H9 (cell line): ENCODE measurements at regions not wholly inside any gene's neighbourhood (a gene's known extent, or its start where the extent isn't known, plus 50 kb on each side); places are given as distances from the start of the nearest gene placed in this dataset.

Source experiments
- DNase-seq: peaks from one replicate; pipeline ENCODE4 v3.0.0-alpha.2; 2017
- H2AFZ ChIP-seq: one replicate; pipeline ENCODE4 v1.6.1; 2013; ENCODE audit warnings: mild to moderate bottlenecking, low read length, control low read depth, moderate library complexity
- H2AK5ac ChIP-seq: 2 replicates; pipeline ENCODE4 v1.6.1; 2013; ENCODE audit warnings: low read length, control low read depth, mixed read lengths; ENCODE audit not compliant: insufficient read length
- H2BK120ac ChIP-seq: one replicate; pipeline ENCODE4 v1.6.1; 2013; ENCODE audit warnings: low read depth, mild to moderate bottlenecking, low read length, control low read depth, inconsistent platforms; ENCODE audit not compliant: poor library complexity, severe bottlenecking
- H2BK12ac ChIP-seq: 2 replicates; pipeline ENCODE4 v1.6.1; 2013; ENCODE audit warnings: low read length, control low read depth, mixed read lengths, low read depth; ENCODE audit not compliant: insufficient read length
- H2BK15ac ChIP-seq: 2 replicates; pipeline ENCODE4 v1.6.1; 2013; ENCODE audit warnings: low read depth, low read length, control low read depth
- H2BK20ac ChIP-seq: one replicate; pipeline ENCODE4 v1.6.1; 2013; ENCODE audit warnings: low read depth, mild to moderate bottlenecking, low read length, control low read depth, inconsistent platforms; ENCODE audit not compliant: poor library complexity, severe bottlenecking
- H2BK5ac ChIP-seq: 2 replicates; pipeline ENCODE4 v1.6.1; 2013; ENCODE audit warnings: low read length, control low read depth, mixed read lengths; ENCODE audit not compliant: insufficient read length
- H3K14ac ChIP-seq: 2 replicates; pipeline ENCODE4 v1.6.1; 2013; ENCODE audit warnings: low read length, control low read depth; ENCODE audit not compliant: insufficient read depth
- H3K18ac ChIP-seq: 2 replicates; pipeline ENCODE4 v1.6.1; 2013; ENCODE audit warnings: low read depth, mild to moderate bottlenecking, mixed read lengths, low read length, control low read depth; ENCODE audit not compliant: insufficient read length
- H3K23ac ChIP-seq: 2 replicates; pipeline ENCODE4 v1.6.1; 2013; ENCODE audit warnings: low read length, control low read depth, mixed read lengths, low read depth; ENCODE audit not compliant: insufficient read length
- H3K23me2 ChIP-seq: 2 replicates; pipeline ENCODE4 v1.6.1; 2013; ENCODE audit warnings: low read depth, mild to moderate bottlenecking, mixed read lengths, low read length, control low read depth; ENCODE audit not compliant: insufficient read length, poor library complexity, severe bottlenecking
- H3K27ac ChIP-seq: 2 replicates; pipeline ENCODE4 v1.5.1; 2013; ENCODE audit warnings: low read length, control low read depth, mixed read lengths, low read depth; ENCODE audit not compliant: insufficient read length
- H3K27me3 ChIP-seq: 2 replicates; pipeline ENCODE4 v1.6.1; 2013; ENCODE audit warnings: low read length, control low read depth, inconsistent platforms; ENCODE audit not compliant: insufficient read depth
- H3K4ac ChIP-seq: 2 replicates; pipeline ENCODE4 v1.6.1; 2013; ENCODE audit warnings: low read depth, mild to moderate bottlenecking, control low read depth, inconsistent platforms, low read length, moderate library complexity
- H3K4me1 ChIP-seq: 2 replicates; pipeline ENCODE4 v1.6.1; 2013; ENCODE audit warnings: low read length, control low read depth, inconsistent platforms; ENCODE audit not compliant: insufficient read depth
- H3K4me2 ChIP-seq: 2 replicates; pipeline ENCODE4 v1.6.1; 2013; ENCODE audit warnings: low read length, control low read depth, mixed read lengths; ENCODE audit not compliant: insufficient read length, insufficient read depth
- H3K56ac ChIP-seq: 2 replicates; pipeline ENCODE4 v1.6.1; 2013; ENCODE audit warnings: low read depth, mild to moderate bottlenecking, mixed read lengths, low read length, control low read depth; ENCODE audit not compliant: insufficient read length
- H3K79me1 ChIP-seq: 2 replicates; pipeline ENCODE4 v1.6.1; 2013; ENCODE audit warnings: low read depth, mild to moderate bottlenecking, moderate library complexity, low read length, control low read depth, inconsistent platforms; ENCODE audit not compliant: insufficient read depth, poor library complexity, severe bottlenecking
- H3K79me2 ChIP-seq: 2 replicates; pipeline ENCODE4 v1.6.1; 2013; ENCODE audit warnings: low read length, control low read depth, inconsistent platforms; ENCODE audit not compliant: insufficient read depth
- H3K9ac ChIP-seq: 2 replicates; pipeline ENCODE4 v1.6.1; 2013; ENCODE audit warnings: low read length, control low read depth, mixed read lengths; ENCODE audit not compliant: insufficient read length; ENCODE audit errors: extremely low read depth
- H3K9me3 ChIP-seq: one replicate; pipeline ENCODE4 v1.6.1; 2013; ENCODE audit warnings: low read depth, low read length, inconsistent platforms; ENCODE audit not compliant: control insufficient read depth
- H3T11ph ChIP-seq: one replicate; pipeline ENCODE4 v1.6.1; 2013; ENCODE audit warnings: mild to moderate bottlenecking, low read length, control low read depth, inconsistent platforms
- H4K20me1 ChIP-seq: one replicate; pipeline ENCODE4 v1.6.1; 2013; ENCODE audit not compliant: control insufficient read depth, insufficient read length, insufficient read depth
- H4K5ac ChIP-seq: 2 replicates; pipeline ENCODE4 v1.6.1; 2013; ENCODE audit warnings: low read depth, mild to moderate bottlenecking, mixed read lengths, low read length, control low read depth; ENCODE audit not compliant: insufficient read length
- H4K8ac ChIP-seq: replicated peaks from 2 replicates; pipeline ENCODE4 v1.6.1; 2013; ENCODE audit warnings: low read length, control low read depth, mixed read lengths, low read depth; ENCODE audit not compliant: insufficient read length
- H4K91ac ChIP-seq: 2 replicates; pipeline ENCODE4 v1.6.1; 2013; ENCODE audit warnings: low read depth, mild to moderate bottlenecking, moderate library complexity, mixed read lengths, low read length, control low read depth; ENCODE audit not compliant: insufficient read length
- H3K27ac Mint-ChIP-seq, 3 experiments: 2 replicates in 2 of 3; 3 replicates in 1 of 3; pipeline ENCODE4 v1.8.0; 2020 to 2021; ENCODE audit warnings: mixed read lengths in 3 of 3, mild to moderate bottlenecking in 1 of 3, moderate library complexity in 1 of 3
- H3K27me3 Mint-ChIP-seq: 2 replicates; pipeline ENCODE4 v1.8.0; 2021; ENCODE audit warnings: low read depth, mild to moderate bottlenecking, moderate library complexity, mixed read lengths
- H3K36me3 Mint-ChIP-seq, 3 experiments: 2 replicates in 2 of 3; 3 replicates in 1 of 3; pipeline ENCODE4 v1.8.0; 2020 to 2021; ENCODE audit warnings: low read depth in 3 of 3, mixed read lengths in 3 of 3; ENCODE audit not compliant: insufficient read depth in 1 of 3
- H3K4me1 Mint-ChIP-seq, 2 experiments: 2 replicates each; pipeline ENCODE4 v1.8.0; 2020; ENCODE audit warnings: mixed read lengths in 2 of 2
- H3K4me3 Mint-ChIP-seq, 2 experiments: 2 replicates in 1 of 2; 3 replicates in 1 of 2; pipeline ENCODE4 v1.8.0; 2020 to 2021; ENCODE audit warnings: mild to moderate bottlenecking in 2 of 2, mixed read lengths in 2 of 2, moderate library complexity in 1 of 2
- H3K9me3 Mint-ChIP-seq, 2 experiments: 2 replicates in 1 of 2; 3 replicates in 1 of 2; pipeline ENCODE4 v1.8.0; 2020; ENCODE audit warnings: mild to moderate bottlenecking in 2 of 2, mixed read lengths in 2 of 2, moderate library complexity in 1 of 2
- CTCF ChIP-seq: fragments of 200-600 bp; sonication (generic); conservative IDR thresholded peaks from 3 replicates; pipeline ENCODE4 v1.8.0; 2021; ENCODE audit warnings: antibody characterized with exemption, mild to moderate bottlenecking
- WGBS: extraction: QIAGEN DNeasy Blood & Tissue Kit; methylation state at CpG from one replicate; pipeline ENCODE4 v1.1.7; 2013; ENCODE audit warnings: missing lambda C conversion rate, low lambda C conversion rate, mixed read lengths; ENCODE audit not compliant: insufficient read length; ENCODE audit errors: extremely low coverage; 5-methylcytosine and 5-hydroxymethylcytosine counted together

GRCh38 chr1:118429856-118430255 lies 244.8 kb upstream of the SPAG17 start:
- DNase-seq = no peak
- Histone ChIP-seq H3K4me1 (no peaks in the 10 kb centered on the region), H2BK15ac (no peak overlapping the region), H3K79me2 (no peaks in the 10 kb centered on the region), H2AFZ (no peak overlapping the region), H3K79me1 (no peaks in the 10 kb centered on the region), H3K14ac (no peak overlapping the region), H2BK5ac (no peak overlapping the region), H4K91ac (no peak overlapping the region), H2BK120ac (no peak overlapping the region), H2BK12ac (no peak overlapping the region), H3T11ph (no peak overlapping the region), H4K5ac (no peak overlapping the region), H2AK5ac (no peak overlapping the region), H3K4me2 (no peak overlapping the region), H3K23ac (no peak overlapping the region), H3K23me2 (no peaks in the 10 kb centered on the region), H4K20me1 (no peaks in the 10 kb centered on the region), H3K4ac (no peak overlapping the region), H4K8ac (no peak overlapping the region), H3K18ac (no peak overlapping the region), H3K27me3 (no peaks in the 10 kb centered on the region), H3K9ac (no peak overlapping the region), H3K9me3 (no peaks in the 10 kb centered on the region), H3K27ac (no peak overlapping the region), H2BK20ac (no peak overlapping the region), H3K56ac (no peak overlapping the region)
- H3K27ac Mint-ChIP-seq = no peak overlapping the region
- H3K27me3 Mint-ChIP-seq = no peaks in the 10 kb centered on the region
- H3K4me1 Mint-ChIP-seq = no peaks in the 10 kb centered on the region
- WGBS = no CpG with 5 or more reads among the region's 4 CpGs
- no peak for TF ChIP-seq CTCF
- no peak overlapping the region for H3K4me3 Mint-ChIP-seq
- H3K9me3 Mint-ChIP-seq = no peaks in the 10 kb centered on the region
- no peaks in the 10 kb centered on the region for H3K36me3 Mint-ChIP-seq
